Retina (tissue), 1 donor: ENCODE measurements at regions not wholly inside any gene's neighbourhood (a gene's known extent, or its start where the extent isn't known, plus 50 kb on each side); places are given as distances from the start of the nearest gene placed in this dataset.
"Not testable (repeated sequence)": the region's sequence is repeated elsewhere in the genome, so short reads cannot be mapped to it uniquely, and the experiment has no call there.

Experiments used
- DNase-seq: peaks from one replicate; pipeline ENCODE4 v3.0.0-alpha.2; 2016

DNA sequence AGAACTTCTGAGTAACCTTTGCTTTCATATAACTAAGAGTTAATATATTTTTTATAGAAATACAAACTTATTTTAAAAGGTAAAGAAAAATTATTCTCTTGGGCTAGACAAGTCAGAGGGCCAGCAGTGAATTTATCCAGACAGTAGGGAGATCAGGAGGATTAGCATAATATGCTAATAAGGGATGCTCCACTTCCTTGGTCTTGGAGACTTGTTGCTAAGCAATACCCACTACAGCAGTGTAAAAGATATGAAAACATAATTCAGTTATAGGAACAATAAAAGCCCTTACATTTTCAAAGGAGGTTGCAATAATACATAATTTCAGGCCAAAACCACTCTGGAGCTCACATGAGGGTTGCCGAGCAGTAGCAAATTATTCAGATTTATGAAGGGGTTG lies 615.6 kb downstream of the KCNH5 start:
- DNase-seq: no peak

- DNase-seq: no peak
Measured at GRCh38 chr14:62431496-62431895, 613.8 kb downstream of the KCNH5 start.

GRCh38 chr14:62432955-62433354 lies 612.3 kb downstream of the KCNH5 start:
- DNase-seq: no peak

DNA sequence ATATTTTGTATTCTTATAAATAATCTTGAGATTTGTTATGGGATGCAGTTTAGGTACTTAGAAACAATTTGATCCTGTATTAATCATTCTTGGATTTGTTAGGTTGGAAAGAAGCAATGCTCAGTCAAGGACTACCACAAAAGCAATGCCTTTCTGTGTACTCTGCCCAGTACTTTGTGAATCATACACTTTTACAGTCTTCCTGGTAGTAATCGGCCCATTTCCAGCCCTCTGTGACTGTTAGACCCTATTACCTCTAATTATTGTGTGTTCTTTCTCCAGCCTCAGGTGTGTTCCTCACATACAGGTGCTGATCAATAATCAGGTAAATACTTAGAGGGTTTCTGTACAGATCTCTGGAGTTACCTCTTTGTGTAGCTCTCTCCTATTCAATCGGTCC lies 609.0 kb downstream of the KCNH5 start:
- no peak for DNase-seq

- no peak for DNase-seq
Measured at GRCh38 chr14:62439210-62439609, 606.0 kb downstream of the KCNH5 start.

DNA sequence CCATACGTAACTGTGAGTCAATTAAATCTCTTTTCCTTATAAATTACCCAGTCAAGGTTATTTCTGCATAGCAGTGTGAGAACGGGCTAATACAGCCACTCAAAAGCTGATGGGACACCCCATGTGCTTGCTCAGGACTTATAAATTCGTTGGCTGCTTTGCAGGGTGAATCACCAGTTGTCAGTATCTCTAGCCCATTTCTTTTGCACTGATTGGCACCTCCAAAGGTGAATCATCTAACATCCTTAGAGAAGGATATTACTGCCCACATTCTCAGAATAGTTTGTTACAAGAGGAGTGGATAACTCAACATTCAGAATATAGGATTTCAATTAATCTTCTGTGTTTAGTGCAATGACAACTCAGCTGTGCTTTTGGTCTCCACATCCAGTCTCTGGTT lies 601.5 kb downstream of the KCNH5 start:
- no peak for DNase-seq

GRCh38 chr14:62445570-62445969 lies 599.7 kb downstream of the KCNH5 start:
- DNase-seq: no peak

- DNase-seq: no peak
Measured at GRCh38 chr14:62451221-62451620, 594.0 kb downstream of the KCNH5 start.

DNA sequence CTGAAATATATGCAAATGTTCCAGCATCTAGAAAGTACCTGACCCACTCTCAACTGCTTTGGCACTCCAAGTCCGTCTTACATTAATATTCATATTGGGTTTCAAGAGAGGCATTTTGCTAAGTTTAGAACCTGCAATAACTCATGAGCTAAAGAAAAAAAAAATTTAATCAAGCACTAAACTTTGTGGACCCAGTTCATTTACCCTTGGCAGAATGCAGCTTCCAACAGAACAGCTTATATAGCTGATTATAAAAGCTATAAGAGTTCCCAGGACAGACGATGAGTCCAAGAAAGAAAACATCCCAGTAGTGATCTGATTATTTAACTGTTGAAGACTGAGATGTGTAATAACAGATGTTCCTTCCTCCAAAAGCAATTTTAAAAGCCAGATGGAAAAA lies 592.0 kb downstream of the KCNH5 start:
- no peak for DNase-seq

GRCh38 chr14:62455446-62455845 lies 589.8 kb downstream of the KCNH5 start:
- no peak for DNase-seq

DNA sequence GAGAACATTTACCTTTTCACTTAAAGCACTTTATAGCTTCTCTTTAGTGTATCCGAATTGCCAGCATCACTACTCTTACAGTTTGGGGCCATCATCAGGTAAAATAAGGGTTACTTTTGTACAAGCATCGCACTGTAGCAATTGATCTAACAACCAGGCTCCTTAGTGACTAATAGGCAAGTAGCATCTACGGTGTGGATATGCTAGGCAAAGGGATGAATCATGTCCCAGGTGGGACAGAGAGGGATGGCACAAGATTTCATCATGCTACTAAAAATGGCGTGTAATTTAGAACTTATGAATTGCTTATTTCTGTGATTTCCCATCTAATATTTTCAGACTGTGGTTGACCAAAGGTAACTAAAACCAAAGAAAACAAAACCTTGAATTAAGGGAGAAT lies 582.3 kb downstream of the KCNH5 start:
- DNase-seq: no peak

DNA sequence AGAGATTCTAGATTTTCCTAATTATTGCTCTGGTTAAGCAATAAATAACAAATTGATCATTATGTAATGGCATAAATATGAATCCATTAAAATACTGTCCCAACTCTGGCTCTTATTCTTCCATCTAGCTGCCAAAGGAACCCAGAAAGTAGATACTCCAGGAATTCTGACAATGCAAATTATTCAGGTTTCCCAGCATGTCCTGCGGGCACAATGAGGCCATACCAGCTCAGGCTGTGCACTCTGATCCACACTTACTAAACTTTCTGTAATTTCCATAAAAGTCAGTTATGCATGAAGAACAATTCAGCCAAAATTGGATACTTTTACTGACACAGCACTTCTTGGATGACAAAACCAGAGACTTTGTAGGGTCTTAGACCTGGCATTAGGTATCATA lies 576.3 kb downstream of the KCNH5 start:
- no peak for DNase-seq

DNA sequence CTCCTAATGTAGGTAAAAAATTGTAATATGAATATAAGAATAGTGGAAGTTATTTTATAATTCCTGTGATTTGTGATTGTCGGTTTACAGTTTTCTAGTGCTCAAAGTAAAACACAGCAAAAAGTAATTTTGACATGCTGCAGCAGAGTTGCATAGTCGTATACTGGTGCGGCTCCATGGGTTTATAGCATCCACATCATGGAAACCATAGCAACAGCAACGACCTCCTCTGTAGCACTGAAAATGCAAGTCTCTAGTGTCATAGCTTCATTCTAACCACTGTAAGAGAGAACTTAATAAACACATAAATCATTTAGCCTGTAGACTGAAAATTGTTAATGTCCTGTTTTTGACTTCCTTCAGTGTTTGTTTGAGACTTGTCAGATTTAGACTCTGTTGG lies 574.3 kb downstream of the KCNH5 start:
- DNase-seq: no peak

- DNase-seq: no peak
Measured at GRCh38 chr14:62491146-62491545, 554.1 kb downstream of the KCNH5 start.

- DNase-seq: no peak
Measured at GRCh38 chr14:62497708-62498107, 547.5 kb downstream of the KCNH5 start.

DNA sequence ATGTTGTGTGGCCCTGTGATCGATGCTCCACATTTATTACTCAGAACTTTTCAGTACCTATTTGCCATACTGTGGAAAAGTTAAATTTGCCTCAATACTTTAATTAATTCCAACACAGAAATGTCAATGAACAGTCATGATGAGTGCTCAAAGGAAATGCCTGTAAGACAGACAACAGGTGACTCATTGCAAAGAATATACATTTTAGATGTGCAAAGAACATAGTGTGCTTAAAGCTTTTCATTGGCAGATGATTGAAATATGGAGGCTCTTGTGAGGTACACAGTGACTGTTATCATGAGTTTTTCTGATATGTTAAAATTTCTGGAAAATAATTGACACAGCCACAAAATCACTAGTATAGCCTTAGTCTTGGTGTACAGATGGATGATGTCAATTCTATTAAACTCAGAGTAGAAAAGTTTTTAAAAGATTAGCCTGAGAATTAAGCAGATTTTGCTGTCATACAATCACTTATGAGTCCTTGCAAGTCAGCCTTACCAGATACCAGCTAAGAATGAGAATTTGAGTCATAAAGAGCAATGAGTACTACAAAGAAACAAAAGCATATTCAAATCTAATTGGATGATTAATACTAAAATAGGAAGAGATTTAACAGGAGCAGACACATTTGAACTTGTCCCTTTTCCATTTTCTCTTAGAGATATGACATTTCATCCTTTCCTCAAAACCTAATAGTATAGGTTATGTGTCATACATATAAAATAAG lies 544.1 kb downstream of the KCNH5 start:
- no peak for DNase-seq

GRCh38 chr14:62505045-62505444 lies 540.2 kb downstream of the KCNH5 start:
- no peak for DNase-seq

DNA sequence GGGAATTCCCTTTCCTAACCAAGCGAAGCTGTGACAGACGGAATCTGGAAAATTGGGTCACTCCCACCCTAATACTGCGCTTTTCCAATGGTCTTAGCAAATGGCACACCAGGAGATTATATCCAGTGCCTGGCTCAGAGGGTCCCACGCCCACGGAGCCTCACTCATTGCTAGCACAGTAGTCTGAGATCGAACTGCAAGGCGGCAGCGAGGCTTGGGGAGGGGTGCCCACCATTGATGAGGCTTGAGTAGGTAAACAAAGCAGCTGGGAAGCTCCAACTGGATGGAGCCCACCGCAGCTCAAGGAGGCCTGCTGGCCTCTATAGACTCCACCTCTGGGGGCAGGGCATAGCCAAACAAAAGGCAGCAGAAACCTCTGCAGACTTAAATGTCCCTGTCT lies 523.9 kb downstream of the KCNH5 start:
- not testable (repeated sequence) for DNase-seq

GRCh38 chr14:62528296-62528695 lies 517.0 kb downstream of the KCNH5 start:
- DNase-seq: no peak

GRCh38 chr14:62532181-62532580 lies 513.1 kb downstream of the KCNH5 start:
- DNase-seq: no peak

DNA sequence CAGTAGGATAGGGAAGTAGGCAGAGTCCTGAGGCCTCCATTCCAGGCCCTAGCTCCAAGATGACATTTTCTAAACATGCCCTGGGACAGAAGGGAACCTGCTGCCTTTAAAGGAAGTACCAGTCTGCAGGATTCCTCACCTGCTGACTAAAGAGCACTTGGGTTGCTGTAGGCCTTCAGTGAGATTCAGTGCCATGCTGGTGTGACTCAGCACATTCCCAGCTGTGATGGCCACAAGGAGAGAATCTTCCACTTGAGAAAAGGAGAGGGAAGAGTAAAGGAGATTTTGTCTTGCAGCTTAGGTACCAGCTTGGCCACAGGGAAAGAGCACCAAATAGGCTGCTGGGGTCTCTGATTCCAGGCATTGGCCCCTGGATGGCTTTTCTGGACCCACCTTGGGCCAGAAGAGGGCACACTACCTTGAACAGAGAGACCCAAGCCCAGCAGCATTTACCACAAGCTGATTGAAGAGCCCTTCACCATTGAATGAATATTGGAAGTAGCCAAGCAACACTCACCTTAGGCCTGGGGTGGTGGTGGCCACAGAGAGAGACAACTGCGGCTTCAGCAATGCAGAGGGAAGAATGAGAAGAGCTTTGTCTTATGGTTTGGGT lies 498.3 kb downstream of the KCNH5 start:
- no peak for DNase-seq

DNA sequence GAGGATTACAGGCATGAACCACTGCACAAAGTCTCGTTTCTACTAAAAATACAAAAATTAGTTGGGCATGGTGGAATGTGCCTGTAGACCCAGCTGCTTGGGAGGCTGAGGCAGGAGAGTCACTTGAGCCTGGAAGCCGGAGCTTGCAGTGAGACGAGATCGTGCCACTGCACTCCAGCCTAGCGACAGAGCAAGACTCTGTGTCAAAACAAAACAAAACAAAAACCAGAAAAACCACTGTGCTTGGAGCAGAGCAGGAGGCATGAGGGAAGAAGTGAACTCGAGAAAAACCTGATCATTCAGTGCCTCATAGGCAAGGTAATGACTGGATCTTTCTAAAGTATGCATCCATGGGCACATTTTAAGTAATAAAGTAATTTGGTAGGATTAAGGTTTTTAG lies 487.8 kb downstream of the KCNH5 start:
- DNase-seq: no peak

DNA sequence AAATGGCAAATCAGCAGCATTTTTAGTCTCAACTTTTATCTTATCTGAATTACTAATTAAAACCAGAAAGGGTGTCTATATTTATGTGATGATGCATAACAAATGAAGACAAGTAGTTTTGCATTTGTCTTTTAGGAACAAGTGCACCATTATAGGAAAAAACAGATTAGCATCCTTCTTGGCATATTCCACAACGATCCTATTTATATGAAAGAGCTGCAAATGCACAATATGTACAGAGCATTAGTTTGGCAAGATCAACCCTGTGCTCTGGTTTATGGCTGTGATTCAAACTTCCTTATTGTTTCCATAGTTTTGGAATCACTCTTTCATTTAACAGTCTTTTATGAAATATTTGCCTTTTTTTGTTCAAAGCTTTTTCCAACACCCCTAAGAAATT lies 486.8 kb downstream of the KCNH5 start:
- DNase-seq: no peak

- no peak for DNase-seq
Measured at GRCh38 chr14:62585247-62585646, 460.0 kb downstream of the KCNH5 start.

DNA sequence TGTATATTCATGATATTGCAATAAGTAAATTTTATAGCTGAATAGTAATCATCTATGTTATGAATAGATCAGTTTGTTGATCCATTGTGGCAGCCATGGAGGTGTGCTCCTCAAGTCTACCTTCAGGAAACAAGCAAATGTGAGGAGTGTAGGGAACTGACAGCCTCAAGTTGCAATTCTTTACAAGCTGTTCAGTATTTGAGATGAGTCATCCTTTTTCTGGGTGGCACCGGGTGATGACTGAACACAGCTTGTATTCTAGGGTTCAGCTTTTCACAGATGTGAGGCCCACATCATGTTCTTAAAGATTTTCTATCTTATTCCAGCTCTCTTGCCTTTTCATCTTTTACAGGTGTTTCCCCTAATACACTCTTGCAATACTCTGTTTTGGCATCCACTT lies 452.4 kb downstream of the KCNH5 start:
- no peak for DNase-seq
